ENCODE measurements at regions not wholly inside any gene's neighbourhood (a gene's known extent, or its start where the extent isn't known, plus 50 kb on each side); places are given as distances from the start of the nearest gene placed in this dataset.

- Histone ChIP-seq H3K79me1 (ENCODE audit: insufficient read depth, low read depth, low read length, poor library complexity, severe bottlenecking) (no peaks in the 10 kb centered on the region), H3K27ac (ENCODE audit: insufficient read length, low read depth, low read length) (no peak overlapping the region), H4K8ac (replicated peaks; ENCODE audit: insufficient read length, low read depth, low read length) (no peak overlapping the region), H2AFZ (ENCODE audit: low read length) (no peak overlapping the region), H3K4ac (ENCODE audit: low read depth, low read length) (no peak overlapping the region), H3K4me2 (ENCODE audit: insufficient read depth, insufficient read length, low read length) (no peak overlapping the region), H4K20me1 (ENCODE audit: control insufficient read depth, insufficient read depth, insufficient read length) (no peaks in the 10 kb centered on the region), H4K91ac (ENCODE audit: insufficient read length, low read depth, low read length) (no peak overlapping the region), H2BK20ac (ENCODE audit: low read depth, low read length, poor library complexity, severe bottlenecking) (no peak overlapping the region), H3K23me2 (ENCODE audit: insufficient read length, low read depth, low read length, poor library complexity, severe bottlenecking) (no peaks in the 10 kb centered on the region), H2BK120ac (ENCODE audit: low read depth, low read length, poor library complexity, severe bottlenecking) (no peak overlapping the region), H3K79me2 (ENCODE audit: insufficient read depth, low read length) (no peaks in the 10 kb centered on the region), H3K14ac (ENCODE audit: insufficient read depth, low read length) (no peak overlapping the region), H3K23ac (ENCODE audit: insufficient read length, low read depth, low read length) (no peak overlapping the region), H4K5ac (ENCODE audit: insufficient read length, low read depth, low read length) (no peak overlapping the region), H2BK5ac (ENCODE audit: insufficient read length, low read length) (no peak overlapping the region), H2AK5ac (ENCODE audit: insufficient read length, low read length) (no peak overlapping the region), H3K56ac (ENCODE audit: insufficient read length, low read depth, low read length) (no peak overlapping the region), H3T11ph (ENCODE audit: low read length) (no peak overlapping the region), H2BK15ac (ENCODE audit: low read depth, low read length) (no peak overlapping the region), H3K18ac (ENCODE audit: insufficient read length, low read depth, low read length) (no peak overlapping the region), H3K4me1 (ENCODE audit: insufficient read depth, low read length) (no peaks in the 10 kb centered on the region), H3K27me3 (ENCODE audit: insufficient read depth, low read length) (no peaks in the 10 kb centered on the region), H3K9me3 (ENCODE audit: control insufficient read depth, low read depth, low read length) (no peaks in the 10 kb centered on the region), H2BK12ac (ENCODE audit: insufficient read length, low read depth, low read length) (no peak overlapping the region), H3K9ac (ENCODE audit: extremely low read depth, insufficient read length, low read length) (no peak overlapping the region)
- H3K4me1 Mint-ChIP-seq: no peaks in the 10 kb centered on the region
- 100% methylated on average over 3 of the region's 5 CpGs for WGBS (ENCODE audit: extremely low coverage, insufficient read length, low lambda C conversion rate)
- H3K9me3 Mint-ChIP-seq: peaks cover 27 to 29% of the 10 kb centered on the region in 2 experiments
- H3K36me3 Mint-ChIP-seq (ENCODE audit: insufficient read depth in 1 of 3, low read depth in 3 of 3): peaks cover 12 to 20% (median 15%) of the 10 kb centered on the region in 3 experiments
- H3K4me3 Mint-ChIP-seq: no peak overlapping the region
- TF ChIP-seq CTCF (conservative IDR thresholded peaks at IDR 0.05): no peak
- H3K27ac Mint-ChIP-seq: no peak overlapping the region
- peaks cover 6% of the 10 kb centered on the region for H3K27me3 Mint-ChIP-seq (ENCODE audit: low read depth)
- DNase-seq: no peak
Measured at GRCh38 chr5:56337715-56338319, 104.7 kb upstream of the ANKRD55 start.

All from H9 (cell line).